Hepatocyte (in vitro differentiated cells): ENCODE measurements at regions not wholly inside any gene's neighbourhood (a gene's known extent, or its start where the extent isn't known, plus 50 kb on each side); places are given as distances from the start of the nearest gene placed in this dataset.

Source experiments
- DNase-seq: peaks from one replicate; pipeline ENCODE4 v3.0.0-alpha.2; 2016; ENCODE audit warnings: low spot score
- H2AFZ ChIP-seq: fragments of 200-600 bp; sonication (generic); 2 replicates; pipeline ENCODE4 v1.6.0; 2016; ENCODE audit warnings: antibody characterized with exemption, mild to moderate bottlenecking
- H3K27ac ChIP-seq: fragments of 200-600 bp; sonication (generic); 2 replicates; pipeline ENCODE4 v1.5.1; 2016; ENCODE audit warnings: mild to moderate bottlenecking
- H3K27me3 ChIP-seq: fragments of 200-600 bp; sonication (generic); 2 replicates; pipeline ENCODE4 v1.6.1; 2016
- H3K36me3 ChIP-seq: fragments of 200-600 bp; sonication (generic); replicated peaks from 2 replicates; pipeline ENCODE4 v1.5.1; 2016; ENCODE audit warnings: low read depth; ENCODE audit not compliant: insufficient read depth
- H3K4me1 ChIP-seq: fragments of 200-600 bp; sonication (generic); 2 replicates; pipeline ENCODE4 v1.5.1; 2016; ENCODE audit warnings: mild to moderate bottlenecking, moderate library complexity; ENCODE audit not compliant: insufficient read depth
- H3K4me2 ChIP-seq: fragments of 200-600 bp; sonication (generic); 2 replicates; pipeline ENCODE4 v1.6.0; 2016
- H3K4me3 ChIP-seq: fragments of 200-600 bp; sonication (generic); 2 replicates; pipeline ENCODE4 v1.5.1; 2016; ENCODE audit warnings: mild to moderate bottlenecking
- H3K79me2 ChIP-seq: fragments of 200-600 bp; sonication (generic); 2 replicates; pipeline ENCODE4 v1.6.0; 2017; ENCODE audit warnings: mild to moderate bottlenecking
- H3K9me2 ChIP-seq: fragments of 200-600 bp; sonication (generic); replicated peaks from 2 replicates; pipeline ENCODE4 v1.6.0; 2017; ENCODE audit warnings: mild to moderate bottlenecking; ENCODE audit not compliant: insufficient read depth
- H3K9me3 ChIP-seq: fragments of 200-600 bp; sonication (generic); 2 replicates; pipeline ENCODE4 v1.5.1; 2016; ENCODE audit warnings: low read depth, mild to moderate bottlenecking
- H4K20me1 ChIP-seq: fragments of 200-600 bp; sonication (generic); 2 replicates; pipeline ENCODE4 v1.6.0; 2016; ENCODE audit warnings: mild to moderate bottlenecking; ENCODE audit not compliant: insufficient read depth, poor library complexity, severe bottlenecking
- EZH2 ChIP-seq: fragments of 200-600 bp; sonication (generic); IDR thresholded peaks from 2 replicates; pipeline ENCODE4 v1.6.1; 2016; ENCODE audit warnings: antibody characterized with exemption, mild to moderate bottlenecking, borderline replicate concordance
- EZH2phosphoT487 ChIP-seq: fragments of 200-600 bp; sonication (generic); IDR thresholded peaks from one replicate; pipeline ENCODE4 v1.6.1; 2018; ENCODE audit warnings: antibody characterized with exemption, mild to moderate bottlenecking, low read depth, moderate library complexity; ENCODE audit not compliant: unreplicated experiment, severe bottlenecking
- WGBS: methylation state at CpG from one replicate; pipeline ENCODE4 v1.1.6; 2016; ENCODE audit warnings: low lambda C conversion rate; ENCODE audit errors: missing lambda C conversion rate; 5-methylcytosine and 5-hydroxymethylcytosine counted together
- TF ChIP-seq, protein P1 (sequence below): fragments of 200-600 bp; sonication (generic); IDR thresholded peaks from 2 replicates; pipeline ENCODE4 v1.5.1; 2016; ENCODE audit warnings: antibody characterized with exemption, mild to moderate bottlenecking; ENCODE audit not compliant: poor library complexity

- Histone ChIP-seq H3K79me2 (no peaks in the 10 kb centered on the region), H3K36me3 (no peaks in the 10 kb centered on the region), H3K27me3 (no peaks in the 10 kb centered on the region), H3K4me1 (no peaks in the 10 kb centered on the region), H3K4me3 (no peak overlapping the region), H3K9me3 (no peaks in the 10 kb centered on the region), H3K4me2 (no peak overlapping the region), H3K27ac (no peak overlapping the region), H4K20me1 (no peaks in the 10 kb centered on the region), H2AFZ (no peak overlapping the region), H3K9me2 (no peaks in the 10 kb centered on the region)
- WGBS: 84% methylated on average over 3 of the region's 3 CpGs
- DNase-seq: no peak
- TF ChIP-seq EZH2phosphoT487 (no peak), EZH2 (no peak)
- TF ChIP-seq, protein P1, sequence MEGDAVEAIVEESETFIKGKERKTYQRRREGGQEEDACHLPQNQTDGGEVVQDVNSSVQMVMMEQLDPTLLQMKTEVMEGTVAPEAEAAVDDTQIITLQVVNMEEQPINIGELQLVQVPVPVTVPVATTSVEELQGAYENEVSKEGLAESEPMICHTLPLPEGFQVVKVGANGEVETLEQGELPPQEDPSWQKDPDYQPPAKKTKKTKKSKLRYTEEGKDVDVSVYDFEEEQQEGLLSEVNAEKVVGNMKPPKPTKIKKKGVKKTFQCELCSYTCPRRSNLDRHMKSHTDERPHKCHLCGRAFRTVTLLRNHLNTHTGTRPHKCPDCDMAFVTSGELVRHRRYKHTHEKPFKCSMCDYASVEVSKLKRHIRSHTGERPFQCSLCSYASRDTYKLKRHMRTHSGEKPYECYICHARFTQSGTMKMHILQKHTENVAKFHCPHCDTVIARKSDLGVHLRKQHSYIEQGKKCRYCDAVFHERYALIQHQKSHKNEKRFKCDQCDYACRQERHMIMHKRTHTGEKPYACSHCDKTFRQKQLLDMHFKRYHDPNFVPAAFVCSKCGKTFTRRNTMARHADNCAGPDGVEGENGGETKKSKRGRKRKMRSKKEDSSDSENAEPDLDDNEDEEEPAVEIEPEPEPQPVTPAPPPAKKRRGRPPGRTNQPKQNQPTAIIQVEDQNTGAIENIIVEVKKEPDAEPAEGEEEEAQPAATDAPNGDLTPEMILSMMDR: no peak
These were observed 542.1 kb upstream of the ATP2B1 start for GRCh38 chr12:90250766-90251165.

- H3K27ac ChIP-seq: no peak overlapping the region
- no peak overlapping the region for H3K4me3 ChIP-seq
- no peaks in the 10 kb centered on the region for H3K9me3 ChIP-seq
- no peaks in the 10 kb centered on the region for H3K4me1 ChIP-seq
- H3K36me3 ChIP-seq: no peaks in the 10 kb centered on the region
- no peaks in the 10 kb centered on the region for H3K79me2 ChIP-seq
- H3K27me3 ChIP-seq: no peaks in the 10 kb centered on the region
- TF ChIP-seq EZH2 (no peak), EZH2phosphoT487 (no peak)
- TF ChIP-seq, protein P1: no peak
- H3K4me2 ChIP-seq: no peak overlapping the region
- H2AFZ ChIP-seq: no peak overlapping the region
- no peaks in the 10 kb centered on the region for H3K9me2 ChIP-seq
- no peak for DNase-seq
- WGBS: 54% methylated on average over 6 of the region's 6 CpGs
- H4K20me1 ChIP-seq: no peaks in the 10 kb centered on the region
These were observed 541.4 kb upstream of the ATP2B1 start for GRCh38 chr12:90250042-90250441.

- Histone ChIP-seq H3K79me2 (no peaks in the 10 kb centered on the region), H2AFZ (no peak overlapping the region), H3K4me2 (no peak overlapping the region), H3K9me2 (no peaks in the 10 kb centered on the region), H3K4me1 (no peaks in the 10 kb centered on the region), H4K20me1 (no peaks in the 10 kb centered on the region), H3K27me3 (no peaks in the 10 kb centered on the region), H3K9me3 (no peaks in the 10 kb centered on the region), H3K27ac (no peak overlapping the region), H3K36me3 (no peaks in the 10 kb centered on the region), H3K4me3 (no peak overlapping the region)
- no peak for DNase-seq
- TF ChIP-seq EZH2 (no peak), EZH2phosphoT487 (no peak)
These were observed 538.0 kb upstream of the ATP2B1 start for GRCh38 chr12:90246688-90247087.

GRCh38 chr12:90245391-90245790 lies 536.8 kb upstream of the ATP2B1 start:
- Histone ChIP-seq H3K9me3 (no peaks in the 10 kb centered on the region), H2AFZ (no peak overlapping the region), H3K4me3 (no peak overlapping the region), H3K36me3 (no peaks in the 10 kb centered on the region), H3K4me1 (no peaks in the 10 kb centered on the region), H3K9me2 (no peaks in the 10 kb centered on the region), H3K27me3 (no peaks in the 10 kb centered on the region), H3K79me2 (no peaks in the 10 kb centered on the region), H3K4me2 (no peak overlapping the region), H3K27ac (no peak overlapping the region), H4K20me1 (no peaks in the 10 kb centered on the region)
- WGBS: 83% methylated on average over 2 of the region's 2 CpGs
- DNase-seq: no peak
- TF ChIP-seq, protein P1: no peak
- no peak for TF ChIP-seq EZH2
